ENCODE measurements at regions not wholly inside any gene's neighbourhood (a gene's known extent, or its start where the extent isn't known, plus 50 kb on each side); places are given as distances from the start of the nearest gene placed in this dataset.
"Not testable (repeated sequence)": the region's sequence is repeated elsewhere in the genome, so short reads cannot be mapped to it uniquely, and the experiment has no call there.

DNA sequence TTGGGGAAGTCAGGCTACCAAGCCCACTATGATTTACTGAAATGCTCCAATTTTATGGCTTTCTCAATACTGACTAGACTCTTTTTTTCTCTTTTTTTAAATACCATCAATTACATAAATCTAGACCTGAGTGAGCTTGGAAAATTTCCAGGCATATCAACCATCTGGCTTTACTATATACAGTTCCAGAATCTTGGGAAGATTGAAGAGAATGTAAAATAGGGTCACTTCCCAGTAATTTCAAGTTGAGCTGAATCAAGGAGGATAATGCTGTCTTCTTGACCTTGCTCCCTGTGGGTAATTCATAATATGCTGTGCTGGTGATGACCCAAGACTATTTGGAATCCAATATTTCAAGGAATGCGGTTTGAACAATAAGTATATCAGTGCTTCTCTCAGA is 108.1 kb downstream of the MAP3K21 start:
- DNase-seq = no peak

GRCh38 chr1:233439721-233440120 is 112.2 kb downstream of the MAP3K21 start:
- no peak for DNase-seq

GRCh38 chr1:233440951-233441401 is 113.5 kb downstream of the MAP3K21 start:
- peak; percentile 25 for DNase-seq

- no peak for DNase-seq
These were observed 114.7 kb downstream of the MAP3K21 start for GRCh38 chr1:233442026-233442780.

GRCh38 chr1:233443040-233443760 is 115.7 kb downstream of the MAP3K21 start:
- DNase-seq = no peak

DNA sequence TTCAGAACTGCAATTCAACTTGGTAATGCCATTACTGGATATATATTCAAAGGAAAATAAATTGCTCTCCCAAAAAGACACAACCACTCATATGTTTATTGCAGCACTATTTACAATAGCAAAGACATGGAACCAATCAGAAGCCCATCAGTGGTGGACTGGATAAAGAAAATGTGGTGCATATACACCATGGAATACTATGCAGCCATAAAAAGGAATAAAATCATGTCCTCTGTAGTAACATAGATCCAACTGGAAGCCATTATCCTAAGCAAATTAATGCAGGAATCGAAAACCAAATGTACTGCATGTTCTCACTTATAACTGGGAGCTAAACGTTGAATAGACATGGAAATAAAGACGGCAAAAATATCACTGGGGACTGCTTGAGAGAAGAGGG is 117.0 kb downstream of the MAP3K21 start:
- no peak for DNase-seq

GRCh38 chr1:233445737-233446136 is 118.2 kb downstream of the MAP3K21 start:
- DNase-seq = no peak

- no peak for DNase-seq
These were observed 119.4 kb downstream of the MAP3K21 start for GRCh38 chr1:233446935-233447334.

DNA sequence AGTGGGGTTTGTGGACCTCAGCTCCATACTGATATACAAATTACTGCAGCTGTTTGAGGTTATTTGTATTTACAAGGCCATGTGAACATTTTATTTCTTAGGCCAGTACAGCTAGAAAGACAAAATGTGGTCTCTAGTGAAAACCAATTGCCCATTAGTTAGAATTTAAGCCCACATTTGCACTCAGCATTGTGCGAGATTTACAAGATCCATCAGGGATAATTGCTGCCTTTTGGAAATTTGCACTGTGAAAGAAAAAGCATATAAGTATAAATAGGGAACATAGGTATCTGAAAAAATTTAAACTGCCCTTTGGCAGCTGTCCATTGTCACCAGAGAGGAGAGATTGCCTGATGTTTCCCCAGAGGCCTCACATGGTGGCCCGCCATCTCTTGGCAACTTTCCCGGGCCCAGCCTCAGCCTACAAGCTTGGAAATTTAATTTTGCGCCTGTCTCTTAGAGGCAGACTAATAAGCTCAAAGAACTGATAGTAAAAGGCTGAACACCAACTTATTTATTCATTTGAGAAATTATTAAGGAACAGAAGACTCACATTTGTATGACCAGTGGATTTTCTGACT is 120.7 kb downstream of the MAP3K21 start:
- DNase-seq = no peak

DNA sequence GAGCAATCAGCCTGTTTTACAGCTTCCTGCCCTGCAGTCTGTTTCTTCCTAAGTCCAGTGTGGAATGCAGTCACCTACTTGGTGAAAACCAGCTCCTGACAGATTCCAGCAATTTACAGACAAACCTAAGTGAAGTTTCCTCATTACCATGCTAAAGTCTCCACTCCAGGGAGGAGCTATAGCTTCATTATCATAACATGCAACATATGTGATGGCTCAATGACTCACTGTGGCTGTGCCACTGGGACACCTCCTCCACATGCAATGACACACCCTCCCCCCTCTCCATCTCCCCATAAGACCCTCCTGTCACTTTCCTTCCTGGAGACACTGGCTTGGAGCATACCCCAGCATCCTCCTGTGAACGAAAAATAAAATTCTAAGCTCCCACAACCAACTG is 125.2 kb downstream of the MAP3K21 start:
- no peak for DNase-seq

GRCh38 chr1:233453433-233454200 is 126.1 kb downstream of the MAP3K21 start:
- DNase-seq = no peak

- DNase-seq = no peak
These were observed 132.0 kb downstream of the MAP3K21 start for GRCh38 chr1:233459470-233459945.

DNA sequence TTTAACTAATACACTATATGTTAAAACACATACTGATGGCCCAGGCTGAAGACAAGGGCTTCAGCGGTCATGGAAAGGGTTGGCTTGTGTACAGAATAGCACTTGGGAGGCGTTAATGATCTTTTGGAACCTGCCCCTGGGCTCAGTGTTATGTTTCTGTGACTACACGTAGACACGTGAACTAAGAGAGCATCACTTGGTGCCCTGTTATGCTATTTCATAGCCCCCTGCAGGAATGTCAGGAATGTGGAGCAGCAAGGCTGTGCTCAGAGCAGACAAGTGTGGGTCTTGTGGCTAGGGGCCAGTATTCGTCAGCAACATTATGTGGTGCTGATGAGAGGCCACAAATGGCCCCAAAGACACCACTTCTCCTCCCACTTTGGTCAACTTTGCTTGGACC is 132.4 kb downstream of the MAP3K21 start:
- no peak for DNase-seq

DNA sequence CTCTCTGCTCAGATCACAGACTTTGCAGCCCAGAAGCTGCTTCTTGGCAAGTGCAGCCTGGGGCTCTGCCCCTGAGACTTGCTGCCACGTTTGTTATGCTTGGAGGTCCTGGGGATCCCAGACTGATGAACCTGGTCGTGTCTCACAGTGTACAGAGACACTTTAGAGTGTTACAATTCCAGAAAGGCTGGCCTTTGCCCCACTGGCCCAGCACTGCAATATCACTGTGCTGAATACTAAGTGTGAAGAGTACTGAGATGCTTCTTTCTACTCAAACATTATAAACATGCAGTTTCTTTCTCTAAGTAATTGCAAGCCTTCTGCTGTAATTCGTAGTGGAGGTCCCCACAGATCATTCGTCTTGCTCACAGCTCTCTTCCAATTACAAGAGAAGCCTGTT is 133.2 kb downstream of the MAP3K21 start:
- no peak for DNase-seq

DNA sequence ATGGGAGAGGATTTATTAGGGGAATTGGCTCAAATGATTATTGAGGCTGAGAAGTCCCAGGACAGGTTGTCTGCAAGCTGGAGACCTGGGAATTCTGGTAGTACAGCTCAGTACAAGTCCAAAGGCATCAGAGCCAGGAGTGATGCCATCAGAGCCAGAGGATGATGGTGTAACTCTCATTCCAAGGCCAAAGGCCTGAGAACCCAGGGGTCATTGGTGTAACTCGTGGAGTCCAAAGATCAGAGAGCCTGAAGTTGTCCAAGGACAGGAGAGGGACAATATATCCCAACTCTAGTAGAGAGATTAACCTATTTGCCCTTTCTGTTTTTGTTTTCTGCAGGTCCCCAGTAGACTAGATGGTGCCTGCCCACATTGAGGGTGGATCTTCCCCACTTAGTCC is 134.3 kb downstream of the MAP3K21 start:
- no peak for DNase-seq

- DNase-seq = no peak
These were observed 135.8 kb downstream of the MAP3K21 start for GRCh38 chr1:233463333-233463732.

DNA sequence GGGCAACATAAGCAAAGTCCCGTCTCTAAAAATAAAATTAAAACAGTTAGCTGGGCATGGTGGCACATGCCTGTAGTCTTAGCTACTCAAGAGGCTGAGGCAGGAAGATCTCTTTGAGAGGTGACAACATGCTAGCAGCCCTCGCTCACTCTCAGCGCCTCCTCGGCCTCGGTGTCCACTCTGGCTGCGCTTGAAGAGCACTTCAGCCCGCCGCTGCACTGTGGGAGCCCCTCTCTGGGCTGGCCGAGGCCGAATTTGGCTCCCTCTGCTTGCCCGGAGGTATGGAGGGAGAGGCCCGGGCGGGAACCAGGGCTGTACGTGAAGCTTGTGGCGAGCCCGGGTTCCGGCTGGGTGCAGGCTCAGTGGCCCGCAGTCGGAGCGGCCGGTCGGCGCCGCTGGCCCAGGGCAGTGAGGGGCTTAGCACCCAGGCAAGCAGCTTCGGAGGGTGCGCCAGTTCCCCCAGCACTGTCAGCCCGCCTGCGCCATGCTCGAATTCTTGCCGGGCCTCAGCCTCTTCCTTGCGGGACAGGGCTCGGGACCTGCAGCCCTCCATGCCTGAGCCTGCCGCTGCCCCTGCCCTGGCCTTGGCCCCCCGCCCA is 138.3 kb downstream of the MAP3K21 start:
- DNase-seq = no peak

- DNase-seq = no peak
These were observed 143.0 kb upstream of the KCNK1 start for GRCh38 chr1:233470741-233471499.

DNA sequence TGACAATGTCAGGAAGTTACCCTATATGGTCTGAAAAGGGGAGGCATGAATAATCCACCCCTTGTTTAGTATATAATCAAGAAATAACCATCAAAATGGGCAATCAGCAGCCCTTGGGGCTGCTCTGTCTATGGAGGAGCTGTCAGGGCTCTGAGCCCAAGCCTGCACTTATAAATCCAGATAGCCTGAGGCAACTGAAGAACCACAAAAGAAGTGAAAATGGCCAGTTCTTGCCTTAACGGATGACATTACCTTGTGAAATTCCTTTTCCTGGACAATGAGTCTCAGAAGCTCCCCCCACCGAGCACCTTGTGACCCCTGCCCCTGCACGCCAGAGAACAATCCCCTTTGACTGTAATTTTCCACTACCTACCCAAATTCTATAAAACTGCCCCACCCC is 142.1 kb upstream of the KCNK1 start:
- not testable (repeated sequence) for DNase-seq

GRCh38 chr1:233472796-233473195 is 141.1 kb upstream of the KCNK1 start:
- DNase-seq = not testable (repeated sequence)

- DNase-seq = no peak
These were observed 140.2 kb upstream of the KCNK1 start for GRCh38 chr1:233473549-233474204.
